Suprapubic skin (tissue), 3 donors: ENCODE measurements at regions not wholly inside any gene's neighbourhood (a gene's known extent, or its start where the extent isn't known, plus 50 kb on each side); places are given as distances from the start of the nearest gene placed in this dataset.

Source experiments
- CTCF ChIP-seq, 2 donors: fragments of 200-600 bp in 1 of 2; fragments of 450-650 bp in 1 of 2; sonication (generic) in 1 of 2; IDR thresholded peaks; one replicate each; pipeline ENCODE4 v1.5.1; 2016 to 2019; ENCODE audit warnings: antibody characterized with exemption in 2 of 2, mild to moderate bottlenecking in 1 of 2, moderate library complexity in 1 of 2
- EP300 ChIP-seq: sonication (generic); formaldehyde crosslinking; IDR thresholded peaks from one replicate; pipeline ENCODE4 v1.6.1; 2017; ENCODE audit warnings: antibody characterized with exemption
- POLR2A ChIP-seq, 2 donors: fragments of 450-650 bp; IDR thresholded peaks; one replicate each; pipeline ENCODE4 v1.6.1; 2017; ENCODE audit warnings: antibody characterized with exemption in 2 of 2, mild to moderate bottlenecking in 2 of 2, moderate library complexity in 2 of 2

GRCh38 chr13:22073718-22074117 is 402.8 kb downstream of the FGF9 start:
- TF ChIP-seq CTCF (IDR thresholded peaks at IDR 0.05) (no peak), POLR2A (IDR thresholded peaks at IDR 0.05) (no peak), EP300 (no peak)
